ENCODE measurements at regions not wholly inside any gene's neighbourhood (a gene's known extent, or its start where the extent isn't known, plus 50 kb on each side); places are given as distances from the start of the nearest gene placed in this dataset.

DNA sequence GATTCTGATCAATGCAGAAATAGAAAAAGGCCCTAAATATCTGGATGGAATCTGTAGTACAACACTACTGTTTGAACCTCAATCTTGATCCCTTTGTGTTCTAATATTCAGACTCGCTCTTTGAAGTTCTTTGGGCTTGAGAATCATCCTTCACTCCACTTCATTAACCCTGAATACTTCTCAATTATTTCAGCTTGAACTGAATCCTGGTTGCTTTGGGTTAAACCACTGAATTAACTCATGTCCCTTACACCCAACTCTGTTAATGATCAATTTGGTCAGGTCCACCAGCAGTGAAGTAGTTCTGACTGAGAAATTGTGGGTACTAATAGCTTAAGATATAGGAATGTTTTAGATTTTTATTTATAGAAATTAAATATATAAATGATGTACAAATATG lies 1707.2 kb upstream of the ACO1 start:
- DNase-seq (ENCODE audit: low spot score) (no peak), FAIRE-seq (no peak)

DNA sequence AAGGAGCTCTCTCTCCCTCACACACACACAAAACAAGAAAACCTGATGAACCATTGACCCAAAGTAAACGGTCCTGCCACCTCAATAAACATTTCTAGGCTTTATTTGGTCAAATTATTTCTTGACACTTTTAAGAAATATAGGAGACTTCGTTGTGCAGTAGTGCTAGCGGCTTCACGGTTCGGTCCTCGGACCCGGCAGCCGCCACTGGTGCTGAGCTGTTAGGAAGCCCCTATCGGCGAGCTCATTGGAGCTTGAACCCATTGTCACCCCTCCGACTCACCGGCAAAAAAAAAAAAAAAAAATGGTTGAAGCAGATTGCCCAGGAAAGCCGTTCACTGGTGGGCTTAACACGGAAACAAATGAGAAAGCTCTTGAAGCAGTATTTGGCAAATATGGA lies 1695.6 kb upstream of the ACO1 start:
- no peak for FAIRE-seq

DNA sequence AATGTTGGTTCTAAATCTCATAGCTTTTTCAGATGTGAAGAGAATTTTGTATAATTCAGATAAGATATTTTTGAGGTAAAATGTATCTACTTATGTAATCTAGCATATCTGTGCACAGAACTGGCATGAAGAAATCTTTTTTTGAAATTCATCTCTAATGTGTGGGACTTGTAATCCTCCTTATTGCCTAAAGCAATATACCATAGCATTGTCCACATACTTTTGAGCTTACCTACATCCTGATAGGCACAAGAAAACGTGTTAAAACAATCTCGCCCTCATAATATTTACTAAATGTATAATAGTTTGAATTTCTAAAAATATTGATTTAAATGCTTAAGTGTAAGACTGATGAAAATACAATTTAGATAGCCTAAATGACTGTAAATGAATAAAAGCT lies 1686.5 kb upstream of the ACO1 start:
- DNase-seq (ENCODE audit: low spot score) (no peak), FAIRE-seq (no peak)

More for the DNA sequence above, 1695.6 kb upstream of the ACO1 start:
- no peak for DNase-seq (ENCODE audit: low spot score)

DNA sequence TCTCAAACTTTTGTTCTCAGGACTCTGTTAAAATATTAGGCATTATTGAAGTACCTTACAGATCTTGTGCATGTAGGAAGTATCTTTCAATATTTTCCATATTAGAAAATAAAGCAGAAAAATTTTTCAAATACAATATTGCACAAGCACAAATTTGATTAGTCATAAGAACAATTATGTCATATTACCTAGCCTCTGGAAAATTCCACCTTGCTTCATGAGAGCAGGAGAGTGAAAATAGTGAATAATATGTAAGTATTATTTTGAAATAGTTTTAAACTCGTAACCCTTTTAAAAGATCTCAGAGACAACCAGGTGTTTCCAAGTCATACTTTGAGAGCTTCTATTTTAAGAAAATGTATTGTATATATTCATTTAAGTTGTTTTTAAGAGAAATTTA lies 1672.9 kb upstream of the ACO1 start:
- FAIRE-seq: no peak
- no peak for DNase-seq (ENCODE audit: low spot score)

DNA sequence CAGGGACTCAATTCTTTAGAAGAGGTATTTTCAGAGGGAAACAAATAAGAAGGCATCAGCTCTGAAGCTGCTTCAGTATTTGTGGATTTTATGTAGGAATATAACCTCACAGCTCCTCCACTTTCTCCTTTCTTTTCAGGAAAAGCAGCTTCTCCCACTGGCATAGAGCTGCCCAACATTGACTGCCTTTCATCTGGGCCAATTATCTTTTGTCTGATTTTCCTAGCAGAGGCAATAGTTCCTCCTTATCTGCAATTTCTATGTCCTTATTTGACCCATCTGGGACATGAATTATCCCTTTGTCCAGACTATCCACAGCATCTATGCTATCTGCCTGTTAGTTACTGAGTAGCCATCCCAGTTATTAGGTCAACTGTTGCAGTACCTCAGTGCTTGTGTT lies 1671.2 kb upstream of the ACO1 start:
- DNase-seq (ENCODE audit: low spot score) (no peak), FAIRE-seq (no peak)

DNA sequence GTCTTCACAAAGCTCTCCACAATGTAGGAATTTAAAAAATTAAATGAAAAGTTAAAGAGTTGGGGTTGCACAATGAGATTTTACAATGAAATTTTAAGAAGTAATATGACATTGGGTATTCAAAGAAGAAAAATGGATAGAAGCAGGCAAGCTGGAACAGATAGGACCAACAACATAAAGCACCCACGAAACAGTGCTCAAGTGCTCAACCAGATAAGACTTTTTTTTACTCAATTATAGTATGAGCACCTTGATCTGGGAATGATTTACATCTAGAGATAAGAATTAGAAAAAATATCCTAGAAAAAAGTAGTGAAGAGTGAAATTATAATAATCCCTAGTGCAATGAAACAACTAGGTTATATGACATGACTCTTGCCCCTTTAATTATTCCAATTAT lies 1670.1 kb upstream of the ACO1 start:
- DNase-seq (ENCODE audit: low spot score): no peak
- no peak for FAIRE-seq

DNA sequence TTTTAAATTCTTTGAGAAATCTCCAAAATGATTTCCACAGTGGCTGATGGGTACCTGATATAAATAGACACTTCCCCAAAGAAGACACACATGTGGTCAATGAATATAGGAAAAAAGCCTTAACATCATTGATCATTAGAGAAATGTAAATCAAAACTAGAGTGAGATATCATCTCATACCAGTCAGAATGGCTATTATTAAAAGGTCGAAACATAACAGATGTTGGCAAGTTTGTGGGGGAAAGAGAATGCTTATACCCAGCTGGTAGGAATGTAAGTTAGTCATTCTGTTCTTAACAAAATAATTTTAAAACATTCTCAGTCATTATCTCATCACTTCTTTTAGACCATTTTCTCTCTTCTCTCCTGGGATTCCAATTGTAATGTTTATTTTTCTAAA lies 1666.0 kb upstream of the ACO1 start:
- no peak for DNase-seq (ENCODE audit: low spot score)
- no peak for FAIRE-seq

DNA sequence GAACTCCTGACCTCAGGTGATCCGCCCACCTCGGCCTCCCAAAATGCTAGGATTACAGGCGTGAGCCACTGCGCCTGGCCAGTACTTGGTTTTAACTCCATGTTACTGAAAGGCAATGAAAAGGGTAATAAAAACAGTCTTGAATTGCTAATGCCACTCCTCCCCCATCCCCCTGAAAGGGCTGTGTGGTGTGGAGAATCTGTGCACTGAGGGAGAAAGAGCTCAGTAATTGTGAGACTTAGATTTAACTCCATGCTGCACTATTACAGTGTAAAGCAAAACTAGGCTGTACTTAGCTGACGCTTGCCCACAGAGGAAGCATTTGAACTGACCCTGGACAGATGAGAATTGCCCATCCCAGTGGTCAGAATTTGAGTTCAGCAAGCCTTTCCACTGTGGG lies 1662.4 kb upstream of the ACO1 start:
- no peak for FAIRE-seq
- DNase-seq (ENCODE audit: low spot score): no peak

DNA sequence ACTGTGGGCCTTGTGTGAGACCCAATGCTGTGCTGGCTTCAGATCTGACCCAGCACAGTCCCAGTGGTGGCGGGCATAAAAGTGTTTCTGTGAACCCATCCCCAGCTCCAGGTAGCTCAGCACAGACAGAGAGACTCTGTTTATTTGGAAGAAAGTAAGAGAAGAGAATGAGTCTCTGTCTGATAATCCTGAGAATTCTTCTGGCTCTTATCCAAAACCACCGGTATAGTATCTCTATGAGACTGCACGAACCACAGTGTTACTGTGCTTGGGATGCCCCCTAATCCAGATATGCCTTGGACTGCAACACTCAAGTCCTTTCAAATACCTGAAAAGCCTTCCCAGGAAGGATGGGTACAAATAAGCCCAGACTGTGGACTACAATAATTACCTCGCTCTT lies 1660.8 kb upstream of the ACO1 start:
- DNase-seq (ENCODE audit: low spot score): peak; percentile 20

DNA sequence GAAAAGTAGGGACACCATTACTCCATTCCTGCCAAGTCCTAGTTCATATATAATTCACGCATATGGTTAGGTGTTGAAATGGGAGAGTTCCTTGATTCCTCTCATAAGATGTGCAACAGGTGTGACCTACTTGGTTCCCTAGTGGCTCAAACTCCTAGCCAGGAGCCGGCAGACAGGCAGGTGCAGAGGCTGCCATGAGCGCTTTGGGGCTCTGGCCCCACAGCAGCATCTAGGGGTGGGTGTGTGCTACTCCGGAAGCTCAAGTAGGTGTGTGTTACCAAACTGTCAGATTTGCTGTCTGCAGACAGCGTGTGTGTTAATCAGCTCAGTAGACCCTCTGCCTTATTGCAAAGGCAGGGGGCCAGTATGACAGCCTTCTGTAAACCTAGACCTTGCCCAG lies 1652.4 kb upstream of the ACO1 start:
- DNase-seq (ENCODE audit: low spot score) (no peak), FAIRE-seq (no peak)

More for the DNA sequence above, 1660.8 kb upstream of the ACO1 start:
- no peak for FAIRE-seq

DNA sequence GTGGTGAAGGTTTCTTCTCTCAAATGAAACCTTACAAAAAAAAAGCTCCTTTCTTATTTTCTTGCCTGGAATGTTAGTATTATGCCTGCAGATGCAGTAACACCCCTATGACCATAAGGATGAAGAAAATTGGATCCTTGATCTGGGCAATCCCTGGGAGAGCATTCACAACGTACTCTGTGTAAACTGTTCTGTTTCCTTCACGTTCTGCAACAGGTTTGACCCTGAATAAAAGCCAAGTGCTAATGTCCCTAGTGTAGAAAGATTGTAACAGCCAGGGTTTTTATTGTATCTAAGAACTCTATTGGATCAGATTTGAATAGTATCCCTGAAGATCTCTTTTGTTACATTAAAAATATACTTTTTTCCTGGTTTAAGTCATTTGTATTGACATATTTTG lies 1639.6 kb upstream of the ACO1 start:
- FAIRE-seq: no peak
- no peak for DNase-seq (ENCODE audit: low spot score)

DNA sequence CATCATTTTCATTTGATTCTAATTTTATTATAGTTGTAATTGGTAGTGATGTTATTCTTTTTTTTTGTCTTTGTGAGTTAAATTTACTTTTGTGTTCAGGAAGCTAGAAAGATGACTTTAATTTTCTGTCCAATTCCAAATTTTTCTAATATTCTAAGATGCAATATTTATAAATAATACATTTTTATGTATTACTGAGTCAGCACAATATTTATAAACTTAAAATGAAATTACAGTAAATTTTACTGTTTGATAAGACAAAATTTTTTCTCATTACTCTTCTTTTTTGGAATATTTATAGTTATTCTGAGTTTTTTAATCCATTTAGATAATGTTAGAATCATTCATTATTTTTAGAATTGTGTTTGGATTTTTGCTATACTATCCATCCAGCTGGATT lies 1637.9 kb upstream of the ACO1 start:
- no peak for DNase-seq (ENCODE audit: low spot score)
- no peak for FAIRE-seq

DNA sequence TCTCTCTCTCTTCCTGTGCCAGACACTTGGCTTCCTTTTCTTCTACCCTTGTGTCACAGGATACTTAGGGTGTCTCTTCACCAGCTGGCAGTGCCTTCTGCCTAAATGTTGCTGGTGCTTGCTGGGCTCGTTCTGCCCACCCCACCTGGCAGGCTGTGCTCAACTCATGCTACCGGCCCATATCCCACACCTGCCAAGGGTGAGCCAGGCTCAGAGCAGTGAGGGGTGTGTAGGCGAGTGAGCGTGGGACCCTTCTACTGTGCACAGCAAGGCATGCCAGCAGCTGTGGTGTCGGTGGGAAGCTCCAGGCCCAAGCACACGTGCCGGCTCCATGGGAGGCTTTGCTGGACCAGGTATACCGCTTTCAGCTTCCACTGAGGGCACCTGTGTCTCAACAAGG lies 1626.7 kb upstream of the ACO1 start:
- DNase-seq (ENCODE audit: low spot score) (no peak), FAIRE-seq (no peak)

DNA sequence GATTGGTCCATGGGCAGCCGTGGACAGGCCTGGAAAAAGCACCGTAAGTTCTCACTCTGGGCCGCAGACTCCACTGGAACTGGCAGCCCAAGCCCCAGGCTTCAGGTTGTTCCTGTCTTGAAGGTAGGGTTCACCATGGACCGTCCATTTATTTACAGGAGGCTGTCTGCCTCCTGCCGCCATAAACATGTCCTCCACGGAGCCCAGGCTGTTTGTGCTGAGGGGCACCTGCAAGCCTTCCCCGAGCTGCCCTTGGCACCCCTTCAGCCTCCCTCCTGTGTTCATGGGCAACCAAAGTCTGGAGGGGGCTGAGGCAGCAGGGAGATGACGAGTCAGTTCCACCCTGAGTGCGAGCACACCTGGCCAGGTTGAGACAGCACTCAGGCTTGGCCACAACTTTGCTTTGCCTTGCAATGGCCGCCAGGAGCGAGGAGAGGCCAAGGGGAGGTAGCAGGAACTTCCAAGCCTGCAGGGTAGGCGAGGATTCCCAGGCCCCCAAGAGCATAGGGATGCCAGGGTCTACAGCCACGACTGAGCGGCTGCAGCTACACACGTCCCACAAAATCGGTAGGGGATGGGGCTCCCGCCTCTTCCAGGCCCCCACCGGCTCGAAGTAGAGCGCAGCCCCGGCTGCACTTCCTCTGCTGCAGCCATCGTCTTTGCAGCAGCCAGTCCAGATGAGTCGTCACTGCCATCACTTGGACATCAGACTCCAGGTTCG lies 1625.6 kb upstream of the ACO1 start:
- DNase-seq (ENCODE audit: low spot score) (no peak), FAIRE-seq (no peak)

DNA sequence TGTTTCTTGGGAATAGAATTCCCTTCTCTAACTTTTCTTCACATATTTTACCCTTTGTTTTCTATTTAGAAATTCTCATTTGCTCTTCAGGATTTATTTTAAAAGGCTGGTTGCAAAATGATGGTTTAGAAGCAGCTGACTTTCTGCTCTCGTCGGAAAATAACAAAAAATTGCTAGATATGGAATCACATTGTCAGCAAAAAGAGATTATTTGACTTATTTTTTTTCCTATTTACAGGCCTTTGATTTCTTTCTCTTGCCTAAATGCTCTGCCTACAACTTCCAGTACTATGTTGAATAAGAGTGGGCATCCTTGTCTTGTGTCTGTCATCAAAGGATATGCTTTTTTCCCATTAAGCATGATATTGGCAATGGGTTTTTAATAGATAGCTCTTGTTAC lies 1619.1 kb upstream of the ACO1 start:
- no peak for FAIRE-seq
- no peak for DNase-seq (ENCODE audit: low spot score)

DNA sequence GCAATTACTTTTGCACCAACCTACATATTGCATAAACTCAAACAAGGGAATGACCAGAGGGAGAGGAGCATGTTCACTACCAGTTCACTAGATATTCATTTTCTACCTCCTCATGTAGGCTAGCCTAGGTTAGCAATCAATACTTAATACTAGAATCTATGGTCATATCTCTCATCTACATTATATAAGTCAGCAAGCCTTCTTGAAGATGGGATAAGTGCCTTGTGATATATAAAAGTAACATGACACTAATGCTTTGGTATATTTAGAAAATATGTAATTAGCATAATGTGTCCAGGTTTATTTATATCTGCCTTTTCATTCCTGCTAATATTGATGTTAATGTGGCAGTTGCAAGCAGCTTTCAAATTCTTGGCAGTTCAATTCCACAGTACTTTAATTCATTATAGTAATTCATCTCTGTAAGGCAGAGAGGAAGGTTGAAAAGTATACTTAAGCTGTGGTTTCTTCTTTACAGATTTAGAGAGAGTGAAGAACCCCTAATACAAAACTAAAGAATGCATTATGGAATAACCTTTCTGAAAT lies 1613.2 kb upstream of the ACO1 start:
- FAIRE-seq: no peak
- DNase-seq (ENCODE audit: low spot score): no peak

DNA sequence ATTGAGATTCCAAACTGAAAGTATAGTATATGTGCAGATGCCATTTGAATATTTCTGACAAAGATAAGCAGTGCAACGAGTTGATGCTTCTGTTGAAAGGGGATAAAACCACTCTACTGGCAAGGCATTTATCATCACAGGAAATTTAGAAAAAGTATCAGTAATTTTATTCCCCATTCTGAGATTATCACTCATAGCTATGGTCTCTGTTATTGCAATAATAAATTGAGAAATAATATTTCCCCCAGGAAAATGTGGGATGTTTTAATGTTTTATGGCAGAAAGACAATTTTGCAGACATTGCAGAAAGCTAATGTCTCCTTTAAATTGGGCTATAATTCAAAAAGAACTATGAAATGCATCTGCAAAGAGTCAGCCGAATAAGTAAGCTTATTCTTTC lies 1612.7 kb upstream of the ACO1 start:
- DNase-seq (ENCODE audit: low spot score) (no peak), FAIRE-seq (no peak)

DNA sequence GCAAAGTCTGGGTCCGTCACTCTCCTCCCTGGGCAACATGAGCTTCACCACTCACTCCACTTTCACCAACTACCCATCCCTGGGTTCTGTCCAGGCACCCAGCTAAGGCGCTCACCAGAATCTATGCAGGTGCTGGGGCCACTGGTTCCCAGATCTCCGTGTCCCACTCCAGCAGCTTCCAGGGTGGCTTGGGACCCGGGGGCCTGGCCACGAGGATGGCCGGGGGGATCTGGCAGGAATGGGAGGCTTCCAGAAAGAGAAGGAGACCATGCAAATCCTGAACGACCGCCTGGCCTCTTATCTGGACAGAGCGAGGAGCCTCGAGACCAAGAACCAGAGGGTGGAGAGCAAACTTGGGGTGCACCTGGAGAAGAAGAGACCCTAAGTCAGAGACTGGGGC lies 1611.0 kb upstream of the ACO1 start:
- DNase-seq (ENCODE audit: low spot score): no peak
- FAIRE-seq: no peak

DNA sequence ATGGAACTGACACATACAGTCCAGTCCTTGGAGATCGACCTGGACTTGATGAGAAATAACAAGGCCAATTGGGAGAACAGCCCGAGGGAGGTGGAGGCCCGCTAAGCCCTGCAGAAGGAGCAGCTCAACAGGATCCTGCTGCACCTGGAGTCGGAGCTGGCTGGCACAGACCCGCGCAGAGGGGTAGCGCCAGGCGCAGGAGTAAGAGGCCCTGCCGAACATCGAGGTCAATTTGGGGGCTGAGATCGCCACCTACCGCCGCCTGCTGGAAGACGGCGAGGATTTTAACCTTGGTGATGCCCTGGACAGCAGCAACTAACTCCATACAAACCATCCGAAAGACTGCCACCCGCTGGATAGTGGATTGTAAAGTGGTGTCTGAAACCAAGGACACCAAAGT lies 1610.1 kb upstream of the ACO1 start:
- no peak for DNase-seq (ENCODE audit: low spot score)
- FAIRE-seq: no peak

DNA sequence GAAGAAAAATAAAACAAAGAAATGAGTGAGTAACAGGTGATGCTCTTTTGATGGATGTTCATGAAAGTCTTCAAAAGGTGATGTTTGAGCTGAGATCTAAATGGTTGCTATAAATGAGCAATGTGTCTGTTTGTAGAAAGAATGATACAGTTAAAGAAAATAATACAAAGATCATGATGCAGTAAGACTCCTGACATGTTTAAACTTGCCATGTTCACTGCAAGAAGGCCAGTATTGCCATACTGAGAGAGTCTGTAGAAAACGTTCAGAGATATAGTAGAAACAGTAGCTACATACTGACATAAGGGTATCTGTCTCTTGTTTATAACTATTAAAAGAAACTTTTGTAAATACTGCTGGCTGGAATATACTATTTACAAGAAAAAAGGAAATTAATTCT lies 1609.2 kb upstream of the ACO1 start:
- FAIRE-seq: no peak

DNA sequence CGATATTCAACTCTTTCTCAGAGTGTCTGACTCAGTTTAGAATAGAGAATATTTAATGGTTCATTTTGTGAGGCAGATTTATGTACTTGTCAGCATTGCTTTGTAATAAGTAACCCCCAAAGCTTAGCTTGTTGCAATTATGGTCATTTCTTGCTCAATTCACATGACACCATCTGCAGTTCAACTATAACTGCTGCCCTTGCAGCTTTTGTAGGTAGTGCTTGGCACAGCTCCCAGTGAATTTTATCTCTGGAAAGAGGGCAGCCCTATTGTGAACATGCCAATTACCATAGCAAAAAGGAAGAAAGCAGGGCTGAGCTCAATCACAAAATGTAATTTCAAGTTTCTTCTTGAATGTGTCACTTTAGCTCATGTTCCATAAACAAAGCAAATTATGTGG lies 1587.7 kb upstream of the ACO1 start:
- DNase-seq (ENCODE audit: low spot score): peak; percentile 9
- FAIRE-seq: no peak

More for the DNA sequence above, 1609.2 kb upstream of the ACO1 start:
- no peak for DNase-seq (ENCODE audit: low spot score)

DNA sequence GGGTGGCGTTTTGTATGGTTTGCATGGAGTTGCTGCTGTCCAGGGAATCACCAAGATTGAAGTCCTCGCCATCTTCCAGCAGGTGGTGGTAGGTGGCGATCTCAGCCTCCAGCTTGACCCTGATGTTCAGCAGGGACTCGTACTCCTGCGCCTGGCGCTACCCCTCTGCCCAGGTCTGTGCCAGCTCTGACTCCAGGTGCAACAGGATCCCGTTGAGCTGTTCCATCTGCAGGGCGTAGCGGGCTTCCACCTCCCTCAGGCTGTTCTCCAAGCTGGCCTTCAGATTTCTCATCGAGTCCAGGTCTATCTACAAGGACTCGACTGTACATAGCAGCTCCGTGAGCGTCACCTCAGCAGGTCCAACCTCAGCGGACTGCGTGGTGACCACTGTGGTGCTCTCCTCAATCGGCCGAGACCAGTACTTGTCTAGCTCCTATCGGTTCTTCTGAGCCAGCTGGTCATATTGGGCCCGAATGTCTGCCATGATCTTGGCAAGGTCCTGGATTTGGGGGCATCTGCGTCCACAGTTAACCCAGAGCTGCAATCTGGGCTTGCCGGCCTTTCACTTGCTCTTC lies 1584.8 kb upstream of the ACO1 start:
- no peak for DNase-seq (ENCODE audit: low spot score)
- no peak for FAIRE-seq

DNA sequence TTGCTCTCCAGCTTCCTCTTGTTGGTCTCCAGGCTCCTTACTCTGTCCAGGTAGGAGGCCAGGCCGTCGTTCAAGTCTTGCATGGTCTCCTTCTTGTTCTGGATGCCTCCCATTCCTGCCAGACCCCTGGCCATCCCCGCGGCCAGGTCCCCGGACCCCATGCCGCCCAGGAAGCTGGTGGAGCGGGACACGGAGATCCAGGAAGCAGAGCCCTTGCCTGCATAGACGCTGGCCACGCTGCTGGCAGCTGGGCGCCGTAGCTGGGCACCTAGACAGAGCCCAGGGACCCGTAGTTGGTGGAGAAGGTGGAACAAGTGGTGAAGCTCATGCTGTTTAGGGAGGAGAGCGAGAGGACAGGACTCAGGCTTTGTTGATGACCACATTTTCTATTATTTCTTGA lies 1584.0 kb upstream of the ACO1 start:
- FAIRE-seq: no peak

More for the DNA sequence above, 1584.0 kb upstream of the ACO1 start:
- DNase-seq (ENCODE audit: low spot score): no peak

Measured in urothelium cell line (cell line).